Loucy (cell line): ENCODE measurements at regions not wholly inside any gene's neighbourhood (a gene's known extent, or its start where the extent isn't known, plus 50 kb on each side); places are given as distances from the start of the nearest gene placed in this dataset.

Experiments used
- H2AFZ ChIP-seq: fragments of 200-600 bp; sonication (generic); 2 replicates; pipeline ENCODE4 v1.6.0; 2016; ENCODE audit warnings: antibody characterized with exemption, mild to moderate bottlenecking, low read length, moderate library complexity
- H3F3A ChIP-seq: fragments of 200-600 bp; 2 replicates; pipeline ENCODE4 v1.6.0; 2016; ENCODE audit warnings: antibody characterized with exemption, low read depth, mild to moderate bottlenecking
- H3K27me3 ChIP-seq: fragments of 200-600 bp; sonication (generic); 2 replicates; pipeline ENCODE4 v1.6.1; 2014; ENCODE audit warnings: low read length, mild to moderate bottlenecking; ENCODE audit not compliant: insufficient read depth, poor library complexity, severe bottlenecking
- H3K36me3 ChIP-seq: fragments of 200-600 bp; sonication (generic); 2 replicates; pipeline ENCODE4 v1.6.1; 2016; ENCODE audit warnings: low read length; ENCODE audit not compliant: insufficient read depth
- H3K4me1 ChIP-seq: fragments of 200-600 bp; sonication (generic); 2 replicates; pipeline ENCODE4 v1.5.1; 2014; ENCODE audit warnings: low read length, mild to moderate bottlenecking; ENCODE audit not compliant: insufficient read depth, poor library complexity, severe bottlenecking
- H3K4me2 ChIP-seq: fragments of 200-600 bp; sonication (generic); 2 replicates; pipeline ENCODE4 v1.6.0; 2014; ENCODE audit warnings: antibody characterized with exemption, low read length, low read depth, mild to moderate bottlenecking; ENCODE audit not compliant: poor library complexity, severe bottlenecking
- H3K4me3 ChIP-seq: fragments of 200-600 bp; sonication (generic); 2 replicates; pipeline ENCODE4 v1.5.1; 2014; ENCODE audit warnings: low read length, mild to moderate bottlenecking, mixed read lengths; ENCODE audit not compliant: poor library complexity, severe bottlenecking
- H3K79me2 ChIP-seq: fragments of 200-600 bp; sonication (generic); 2 replicates; pipeline ENCODE4 v1.6.1; 2014; ENCODE audit warnings: low read length; ENCODE audit not compliant: insufficient read depth
- H3K9ac ChIP-seq: fragments of 200-600 bp; sonication (generic); 2 replicates; pipeline ENCODE4 v1.6.0; 2014; ENCODE audit warnings: mild to moderate bottlenecking, low read depth, low read length, moderate library complexity; ENCODE audit not compliant: poor library complexity, severe bottlenecking
- H3K9me2 ChIP-seq: fragments of 200-600 bp; sonication (generic); replicated peaks from 2 replicates; pipeline ENCODE4 v1.6.1; 2016; ENCODE audit warnings: low read depth, low read length, mixed read lengths
- H3K9me3 ChIP-seq: fragments of 200-600 bp; sonication (generic); 2 replicates; pipeline ENCODE4 v1.6.1; 2014; ENCODE audit warnings: mild to moderate bottlenecking, antibody characterized with exemption, low read length, low read depth; ENCODE audit not compliant: insufficient read depth
- H4K20me1 ChIP-seq: fragments of 200-600 bp; sonication (generic); 2 replicates; pipeline ENCODE4 v1.6.0; 2014; ENCODE audit warnings: antibody characterized with exemption, low read length, mild to moderate bottlenecking; ENCODE audit not compliant: insufficient read depth, poor library complexity, severe bottlenecking
- EZH2phosphoT487 ChIP-seq: fragments of 200-600 bp; IDR thresholded peaks from 2 replicates; pipeline ENCODE4 v1.6.1; 2018; ENCODE audit warnings: antibody characterized with exemption, mild to moderate bottlenecking, moderate library complexity, borderline replicate concordance
- TF ChIP-seq, protein P1 (sequence below): fragments of 200-600 bp; sonication (generic); conservative IDR thresholded peaks from 2 replicates; pipeline ENCODE4 v1.5.1; 2014; ENCODE audit warnings: mild to moderate bottlenecking, antibody characterized with exemption, low read length

- H3K9me3 ChIP-seq, result no peaks in the 10 kb centered on the region; the same call in 1 of the 2 replicates
- no peak overlapping the region for H3K4me3 ChIP-seq
- TF ChIP-seq, protein P1, sequence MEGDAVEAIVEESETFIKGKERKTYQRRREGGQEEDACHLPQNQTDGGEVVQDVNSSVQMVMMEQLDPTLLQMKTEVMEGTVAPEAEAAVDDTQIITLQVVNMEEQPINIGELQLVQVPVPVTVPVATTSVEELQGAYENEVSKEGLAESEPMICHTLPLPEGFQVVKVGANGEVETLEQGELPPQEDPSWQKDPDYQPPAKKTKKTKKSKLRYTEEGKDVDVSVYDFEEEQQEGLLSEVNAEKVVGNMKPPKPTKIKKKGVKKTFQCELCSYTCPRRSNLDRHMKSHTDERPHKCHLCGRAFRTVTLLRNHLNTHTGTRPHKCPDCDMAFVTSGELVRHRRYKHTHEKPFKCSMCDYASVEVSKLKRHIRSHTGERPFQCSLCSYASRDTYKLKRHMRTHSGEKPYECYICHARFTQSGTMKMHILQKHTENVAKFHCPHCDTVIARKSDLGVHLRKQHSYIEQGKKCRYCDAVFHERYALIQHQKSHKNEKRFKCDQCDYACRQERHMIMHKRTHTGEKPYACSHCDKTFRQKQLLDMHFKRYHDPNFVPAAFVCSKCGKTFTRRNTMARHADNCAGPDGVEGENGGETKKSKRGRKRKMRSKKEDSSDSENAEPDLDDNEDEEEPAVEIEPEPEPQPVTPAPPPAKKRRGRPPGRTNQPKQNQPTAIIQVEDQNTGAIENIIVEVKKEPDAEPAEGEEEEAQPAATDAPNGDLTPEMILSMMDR, result no peak
- TF ChIP-seq EZH2phosphoT487, result no peak
- H2AFZ ChIP-seq, result no peak overlapping the region
- H3K4me2 ChIP-seq, result no peak overlapping the region
- no peaks in the 10 kb centered on the region for H3K27me3 ChIP-seq
- no peaks in the 10 kb centered on the region for H4K20me1 ChIP-seq
- H3K4me1 ChIP-seq, result no peaks in the 10 kb centered on the region
- no peaks in the 10 kb centered on the region for H3K79me2 ChIP-seq
- H3K36me3 ChIP-seq, result no peaks in the 10 kb centered on the region
- H3F3A ChIP-seq, result no peaks in the 10 kb centered on the region
- H3K9me2 ChIP-seq, result no peaks in the 10 kb centered on the region
- H3K9ac ChIP-seq, result no peak overlapping the region
These were observed 116.0 kb downstream of the GALR1 start for GRCh38 chr18:77365667-77366066.

- TF ChIP-seq EZH2phosphoT487, result no peak
- TF ChIP-seq, protein P1, result no peak
- Histone ChIP-seq H2AFZ (no peak overlapping the region), H3K9me3 (no peaks in the 10 kb centered on the region; the same call in 1 of the 2 replicates)
These were observed 116.5 kb downstream of the GALR1 start for GRCh38 chr18:77366067-77366719.

GRCh38 chr18:77366720-77367641, 117.3 kb downstream of the GALR1 start:
- Histone ChIP-seq H3K4me1 (no peaks in the 10 kb centered on the region), H3K9ac (no peak overlapping the region), H3K9me3 (no peaks in the 10 kb centered on the region; the same call in 1 of the 2 replicates), H3K4me3 (no peak overlapping the region), H3K27me3 (no peaks in the 10 kb centered on the region), H3F3A (no peaks in the 10 kb centered on the region), H3K79me2 (no peaks in the 10 kb centered on the region), H2AFZ (no peak overlapping the region), H3K4me2 (no peak overlapping the region), H3K36me3 (no peaks in the 10 kb centered on the region), H3K9me2 (no peaks in the 10 kb centered on the region), H4K20me1 (no peaks in the 10 kb centered on the region)
- TF ChIP-seq EZH2phosphoT487, result no peak
- TF ChIP-seq, protein P1, result no peak

More at GRCh38 chr18:77366067-77366719, 116.5 kb downstream of the GALR1 start:
- Histone ChIP-seq H3K36me3 (no peaks in the 10 kb centered on the region), H3K79me2 (no peaks in the 10 kb centered on the region), H3K9ac (no peak overlapping the region), H4K20me1 (no peaks in the 10 kb centered on the region), H3K27me3 (no peaks in the 10 kb centered on the region), H3K4me1 (no peaks in the 10 kb centered on the region), H3K9me2 (no peaks in the 10 kb centered on the region), H3K4me3 (no peak overlapping the region), H3F3A (no peaks in the 10 kb centered on the region), H3K4me2 (no peak overlapping the region)
